ENCODE measurements at regions not wholly inside any gene's neighbourhood (a gene's known extent, or its start where the extent isn't known, plus 50 kb on each side); places are given as distances from the start of the nearest gene placed in this dataset.

DNA sequence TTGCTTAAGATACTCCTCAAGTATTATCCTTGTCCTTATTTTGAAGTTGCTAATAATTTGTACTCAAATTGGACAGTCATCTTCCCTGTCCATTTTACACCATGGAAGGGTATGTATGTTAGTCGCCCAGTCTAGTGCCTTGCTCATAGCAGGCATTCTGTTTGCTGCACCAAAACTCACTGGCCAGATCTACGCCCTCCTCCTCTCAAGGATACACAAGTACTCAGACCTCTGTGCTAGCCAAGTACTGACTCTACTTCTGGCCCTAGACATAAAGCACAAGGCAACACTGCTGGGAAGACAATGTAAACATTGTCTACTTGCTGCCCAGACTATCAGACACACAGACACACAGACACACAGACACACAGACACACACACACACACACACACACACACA, 57.7 kb downstream of the DNAAF9 start:
- TF ChIP-seq, protein P1, sequence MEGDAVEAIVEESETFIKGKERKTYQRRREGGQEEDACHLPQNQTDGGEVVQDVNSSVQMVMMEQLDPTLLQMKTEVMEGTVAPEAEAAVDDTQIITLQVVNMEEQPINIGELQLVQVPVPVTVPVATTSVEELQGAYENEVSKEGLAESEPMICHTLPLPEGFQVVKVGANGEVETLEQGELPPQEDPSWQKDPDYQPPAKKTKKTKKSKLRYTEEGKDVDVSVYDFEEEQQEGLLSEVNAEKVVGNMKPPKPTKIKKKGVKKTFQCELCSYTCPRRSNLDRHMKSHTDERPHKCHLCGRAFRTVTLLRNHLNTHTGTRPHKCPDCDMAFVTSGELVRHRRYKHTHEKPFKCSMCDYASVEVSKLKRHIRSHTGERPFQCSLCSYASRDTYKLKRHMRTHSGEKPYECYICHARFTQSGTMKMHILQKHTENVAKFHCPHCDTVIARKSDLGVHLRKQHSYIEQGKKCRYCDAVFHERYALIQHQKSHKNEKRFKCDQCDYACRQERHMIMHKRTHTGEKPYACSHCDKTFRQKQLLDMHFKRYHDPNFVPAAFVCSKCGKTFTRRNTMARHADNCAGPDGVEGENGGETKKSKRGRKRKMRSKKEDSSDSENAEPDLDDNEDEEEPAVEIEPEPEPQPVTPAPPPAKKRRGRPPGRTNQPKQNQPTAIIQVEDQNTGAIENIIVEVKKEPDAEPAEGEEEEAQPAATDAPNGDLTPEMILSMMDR (IDR thresholded peaks at IDR 0.05; ENCODE audit: extremely low read depth in 1 of 2, insufficient read depth in 1 of 2, low read depth in 1 of 2, low read length in 2 of 2) = no peak
- no peak for TF ChIP-seq FOS (IDR thresholded peaks at IDR 0.05; ENCODE audit: borderline replicate concordance, insufficient read depth, low read length)
